Activated naive CD4-positive, alpha-beta T cell treated with anti-CD3 and anti-CD28 coated beads, Interleukin-2, amount 10 ng/mL, durations not matched to agents 7 days and 5 days (primary cell): ENCODE measurements at regions not wholly inside any gene's neighbourhood (a gene's known extent, or its start where the extent isn't known, plus 50 kb on each side); places are given as distances from the start of the nearest gene placed in this dataset.

Source experiments
- CTCF ChIA-PET: fragments of 350-600 bp; sonication (Branson Sonifier 250); formaldehyde crosslinking; loops from one replicate; lab custom pipeline; 2021; ENCODE audit warnings: antibody characterized with exemption; lab: Charles Lee
- DNase-seq: peaks from one replicate; pipeline ENCODE4 v3.0.0-alpha.2; 2020
- H3K27ac Mint-ChIP-seq: one replicate; pipeline ENCODE4 v1.8.0; 2021; ENCODE audit warnings: mild to moderate bottlenecking, moderate library complexity, mixed read lengths
- H3K27me3 Mint-ChIP-seq: one replicate; pipeline ENCODE4 v1.8.0; 2021; ENCODE audit warnings: mild to moderate bottlenecking, mixed read lengths
- H3K36me3 Mint-ChIP-seq: one replicate; pipeline ENCODE4 v1.8.0; 2021; ENCODE audit warnings: mixed read lengths
- H3K4me1 Mint-ChIP-seq: one replicate; pipeline ENCODE4 v1.8.0; 2021; ENCODE audit warnings: mixed read lengths
- H3K4me3 Mint-ChIP-seq: one replicate; pipeline ENCODE4 v1.8.0; 2021; ENCODE audit warnings: mild to moderate bottlenecking, moderate library complexity, mixed read lengths
- H3K9me3 Mint-ChIP-seq: one replicate; pipeline ENCODE4 v1.8.0; 2021; ENCODE audit warnings: mixed read lengths

DNA sequence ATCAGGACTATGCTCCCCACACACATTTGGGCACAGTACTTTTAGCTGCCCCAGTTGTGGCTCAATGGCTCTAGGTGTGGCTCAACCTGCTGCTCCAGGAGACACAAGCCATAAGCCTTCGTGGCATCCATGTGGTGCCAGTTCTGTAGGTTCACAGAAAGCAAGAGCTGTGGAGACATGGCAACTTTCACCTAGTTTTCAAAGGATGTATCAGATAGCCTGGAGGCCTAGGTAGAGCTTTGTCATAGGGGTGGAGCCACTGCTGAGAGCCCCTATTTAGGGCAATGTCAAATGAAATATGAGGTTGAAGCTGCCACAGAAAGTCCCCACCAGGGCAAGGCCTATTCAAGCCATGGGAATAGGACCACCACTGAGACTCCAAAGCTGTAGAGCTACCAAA lies 210.5 kb downstream of the LMO4 start:
- H3K9me3 Mint-ChIP-seq, result peaks cover 13% of the 10 kb centered on the region
- no peaks in the 10 kb centered on the region for H3K27me3 Mint-ChIP-seq
- no peak overlapping the region for H3K27ac Mint-ChIP-seq
- H3K36me3 Mint-ChIP-seq, result no peaks in the 10 kb centered on the region
- no peak overlapping the region for H3K4me3 Mint-ChIP-seq
- DNase-seq, result no peak
- no peaks in the 10 kb centered on the region for H3K4me1 Mint-ChIP-seq
- CTCF ChIA-PET, result interaction anchor here (0.9 kb wide), 1 partner anchor 250 kb away, joined by 3 read pairs; no protein-coding TSS in a partner anchor

DNA sequence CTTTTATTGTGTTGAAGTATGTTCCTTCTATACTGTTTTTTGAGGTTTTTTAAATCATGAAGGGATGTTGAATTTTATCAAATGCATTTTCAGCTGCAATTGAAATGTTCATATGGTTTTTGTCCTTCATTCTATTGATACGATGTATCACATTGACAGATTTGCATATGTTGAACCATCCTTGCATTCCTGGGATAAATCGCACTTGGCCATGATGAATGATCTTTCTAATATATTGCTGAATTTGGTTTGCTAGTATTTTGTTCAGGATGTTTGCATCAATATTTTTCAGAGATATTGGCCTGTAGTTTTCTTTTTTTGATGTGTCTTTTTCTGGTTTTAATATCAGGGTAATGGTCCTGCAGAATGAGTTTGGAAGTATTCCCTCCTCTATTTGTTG lies 214.0 kb downstream of the LMO4 start:
- no peak overlapping the region for H3K27ac Mint-ChIP-seq
- peaks cover 18% of the 10 kb centered on the region for H3K9me3 Mint-ChIP-seq
- no peak for DNase-seq
- H3K4me1 Mint-ChIP-seq, result no peaks in the 10 kb centered on the region
- no peaks in the 10 kb centered on the region for H3K36me3 Mint-ChIP-seq
- CTCF ChIA-PET, result no interaction called here
- no peaks in the 10 kb centered on the region for H3K27me3 Mint-ChIP-seq
- H3K4me3 Mint-ChIP-seq, result no peak overlapping the region

DNA sequence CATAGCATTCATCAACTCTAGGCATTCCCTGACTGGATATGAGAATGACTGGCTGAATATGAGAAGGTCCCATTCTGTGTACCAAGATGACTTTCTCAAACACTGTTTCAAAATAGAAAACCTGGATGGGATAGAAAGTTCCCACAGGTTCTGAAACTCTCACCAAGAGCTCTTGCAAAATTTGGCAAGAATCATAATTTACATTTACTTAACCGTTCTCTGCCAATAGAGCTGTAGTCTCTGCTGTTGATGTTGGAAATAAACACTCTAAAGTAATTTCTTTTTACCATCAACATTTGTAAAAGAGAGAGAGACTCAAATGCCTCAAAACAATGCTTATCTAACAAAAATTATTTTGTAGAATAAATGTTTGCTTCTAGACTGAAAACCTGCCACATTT lies 221.1 kb downstream of the LMO4 start:
- CTCF ChIA-PET, result no interaction called here
- H3K9me3 Mint-ChIP-seq, result peaks cover 5% of the 10 kb centered on the region
- no peak overlapping the region for H3K4me3 Mint-ChIP-seq
- DNase-seq, result no peak
- no peaks in the 10 kb centered on the region for H3K36me3 Mint-ChIP-seq
- H3K27me3 Mint-ChIP-seq, result no peaks in the 10 kb centered on the region
- no peak overlapping the region for H3K27ac Mint-ChIP-seq
- no peaks in the 10 kb centered on the region for H3K4me1 Mint-ChIP-seq

- DNase-seq, result no peak
- Mint-ChIP-seq H3K27me3 (no peaks in the 10 kb centered on the region), H3K4me3 (no peak overlapping the region), H3K36me3 (no peaks in the 10 kb centered on the region), H3K27ac (no peak overlapping the region), H3K9me3 (no peaks in the 10 kb centered on the region), H3K4me1 (no peaks in the 10 kb centered on the region)
- CTCF ChIA-PET, result no interaction called here
Observed at GRCh38 chr1:87553511-87553910, 224.8 kb downstream of the LMO4 start.

GRCh38 chr1:87555366-87555765 lies 226.7 kb downstream of the LMO4 start:
- CTCF ChIA-PET, result no interaction called here
- Mint-ChIP-seq H3K27ac (no peak overlapping the region), H3K27me3 (no peaks in the 10 kb centered on the region), H3K36me3 (no peaks in the 10 kb centered on the region), H3K4me3 (no peak overlapping the region), H3K9me3 (no peaks in the 10 kb centered on the region), H3K4me1 (no peaks in the 10 kb centered on the region)
- DNase-seq, result no peak

GRCh38 chr1:87556326-87556725 lies 227.6 kb downstream of the LMO4 start:
- no peak overlapping the region for H3K4me3 Mint-ChIP-seq
- no peaks in the 10 kb centered on the region for H3K27me3 Mint-ChIP-seq
- no peaks in the 10 kb centered on the region for H3K36me3 Mint-ChIP-seq
- no peaks in the 10 kb centered on the region for H3K9me3 Mint-ChIP-seq
- DNase-seq, result no peak
- no peaks in the 10 kb centered on the region for H3K4me1 Mint-ChIP-seq
- no peak overlapping the region for H3K27ac Mint-ChIP-seq
- CTCF ChIA-PET, result no interaction called here

DNA sequence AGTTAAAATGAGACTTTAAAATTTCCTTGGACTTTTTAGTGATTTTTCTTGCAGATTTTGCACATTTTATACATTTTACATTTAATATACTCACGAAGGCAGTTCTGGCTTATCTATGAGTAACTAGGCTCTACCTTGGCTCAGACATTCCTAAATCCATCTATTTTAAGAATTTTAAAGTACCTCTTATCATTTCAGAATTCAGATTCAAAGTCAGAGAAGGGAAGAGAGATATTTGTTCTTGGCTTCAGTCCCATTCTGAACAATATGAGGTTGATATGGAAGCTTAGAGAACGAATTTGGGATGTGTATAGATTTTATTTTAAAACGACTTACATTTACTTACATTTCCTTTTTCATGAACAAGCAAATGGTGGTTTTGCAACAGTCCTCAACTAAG lies 230.2 kb downstream of the LMO4 start:
- CTCF ChIA-PET, result no interaction called here
- H3K36me3 Mint-ChIP-seq, result no peaks in the 10 kb centered on the region
- H3K27me3 Mint-ChIP-seq, result no peaks in the 10 kb centered on the region
- no peak for DNase-seq
- H3K4me1 Mint-ChIP-seq, result no peaks in the 10 kb centered on the region
- H3K4me3 Mint-ChIP-seq, result no peak overlapping the region
- no peak overlapping the region for H3K27ac Mint-ChIP-seq
- no peaks in the 10 kb centered on the region for H3K9me3 Mint-ChIP-seq

DNA sequence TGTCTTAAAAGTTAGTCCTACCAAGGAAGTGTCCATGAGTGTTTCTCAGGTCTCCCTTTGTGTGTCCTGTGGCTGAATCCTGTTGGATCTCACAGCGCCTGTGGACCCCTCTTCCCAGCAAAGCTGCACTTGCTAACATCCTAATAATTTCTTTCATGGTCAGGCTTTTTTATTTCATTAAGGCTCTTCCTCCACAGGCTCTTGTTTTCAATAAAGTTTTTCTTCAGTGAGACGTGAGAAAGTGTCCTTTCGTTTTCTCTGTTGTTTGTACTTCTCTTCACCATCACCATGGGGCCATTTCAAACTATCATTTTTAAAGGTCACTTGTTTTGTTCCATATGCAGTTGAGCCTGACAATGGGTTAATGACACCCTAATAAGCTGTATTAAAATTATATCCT lies 231.5 kb downstream of the LMO4 start:
- Mint-ChIP-seq H3K4me3 (no peak overlapping the region), H3K36me3 (no peaks in the 10 kb centered on the region), H3K27ac (no peak overlapping the region), H3K27me3 (no peaks in the 10 kb centered on the region), H3K4me1 (no peaks in the 10 kb centered on the region), H3K9me3 (no peaks in the 10 kb centered on the region)
- DNase-seq, result no peak
- CTCF ChIA-PET, result no interaction called here

- H3K9me3 Mint-ChIP-seq, result no peaks in the 10 kb centered on the region
- CTCF ChIA-PET, result no interaction called here
- no peak for DNase-seq
- H3K36me3 Mint-ChIP-seq, result no peaks in the 10 kb centered on the region
- no peak overlapping the region for H3K4me3 Mint-ChIP-seq
- H3K27ac Mint-ChIP-seq, result no peak overlapping the region
- no peaks in the 10 kb centered on the region for H3K4me1 Mint-ChIP-seq
- no peaks in the 10 kb centered on the region for H3K27me3 Mint-ChIP-seq
Observed at GRCh38 chr1:87560601-87561360, 232.1 kb downstream of the LMO4 start.

DNA sequence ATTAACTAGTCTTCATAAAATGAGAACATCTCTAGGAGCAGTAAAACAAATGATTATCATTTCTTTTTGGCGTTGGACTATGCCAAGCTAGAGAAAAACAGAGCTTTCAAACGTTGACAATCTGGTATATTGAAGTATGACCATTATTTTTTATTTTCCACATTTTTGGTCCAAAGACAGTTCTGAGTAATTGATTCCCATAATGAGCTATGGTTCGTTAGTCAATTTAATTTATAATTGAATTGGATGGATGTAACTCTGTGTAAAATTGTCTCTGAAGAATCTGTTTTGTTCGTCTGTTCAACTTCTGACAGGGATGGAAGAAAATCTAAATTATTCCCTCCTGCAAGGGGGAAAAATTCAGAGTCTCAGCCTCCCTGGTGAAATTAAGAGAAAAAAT lies 234.5 kb downstream of the LMO4 start:
- H3K4me1 Mint-ChIP-seq, result no peaks in the 10 kb centered on the region
- H3K36me3 Mint-ChIP-seq, result no peaks in the 10 kb centered on the region
- CTCF ChIA-PET, result no interaction called here
- no peaks in the 10 kb centered on the region for H3K27me3 Mint-ChIP-seq
- no peak overlapping the region for H3K27ac Mint-ChIP-seq
- H3K9me3 Mint-ChIP-seq, result no peaks in the 10 kb centered on the region
- H3K4me3 Mint-ChIP-seq, result no peak overlapping the region
- DNase-seq, result no peak

GRCh38 chr1:87565861-87566260 lies 237.2 kb downstream of the LMO4 start:
- CTCF ChIA-PET, result no interaction called here
- no peaks in the 10 kb centered on the region for H3K27me3 Mint-ChIP-seq
- H3K4me1 Mint-ChIP-seq, result no peaks in the 10 kb centered on the region
- H3K9me3 Mint-ChIP-seq, result no peaks in the 10 kb centered on the region
- no peak overlapping the region for H3K4me3 Mint-ChIP-seq
- no peak overlapping the region for H3K27ac Mint-ChIP-seq
- DNase-seq, result no peak
- no peaks in the 10 kb centered on the region for H3K36me3 Mint-ChIP-seq

GRCh38 chr1:87568005-87568404 lies 239.3 kb downstream of the LMO4 start:
- Mint-ChIP-seq H3K4me3 (no peak overlapping the region), H3K27ac (no peak overlapping the region), H3K36me3 (no peaks in the 10 kb centered on the region), H3K4me1 (no peaks in the 10 kb centered on the region), H3K27me3 (no peaks in the 10 kb centered on the region), H3K9me3 (no peaks in the 10 kb centered on the region)
- no peak for DNase-seq
- CTCF ChIA-PET, result no interaction called here

DNA sequence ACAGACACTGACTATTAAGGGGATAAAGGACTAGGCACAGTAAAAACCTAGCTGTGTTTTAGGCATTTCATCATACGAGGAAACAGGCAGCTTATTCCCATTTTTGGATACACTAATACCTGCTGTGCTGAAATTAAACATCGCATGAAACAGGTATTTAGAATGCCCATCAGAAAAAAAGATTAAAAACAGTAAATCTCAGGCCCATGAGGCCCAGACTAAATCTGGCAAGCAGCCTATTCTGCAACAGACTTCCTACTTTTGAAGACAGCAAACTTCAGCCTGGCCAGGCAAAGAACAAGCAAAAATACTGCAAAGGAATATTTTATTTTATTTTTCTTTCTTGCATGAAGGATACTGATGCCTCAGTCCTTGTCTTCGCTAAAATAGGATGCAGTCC lies 240.2 kb downstream of the LMO4 start:
- no peak for DNase-seq
- Mint-ChIP-seq H3K36me3 (no peaks in the 10 kb centered on the region), H3K9me3 (no peaks in the 10 kb centered on the region), H3K4me3 (no peak overlapping the region), H3K27ac (no peak overlapping the region), H3K27me3 (no peaks in the 10 kb centered on the region), H3K4me1 (no peaks in the 10 kb centered on the region)
- CTCF ChIA-PET, result no interaction called here

- CTCF ChIA-PET, result no interaction called here
- Mint-ChIP-seq H3K36me3 (no peaks in the 10 kb centered on the region), H3K27me3 (no peaks in the 10 kb centered on the region), H3K4me3 (no peak overlapping the region), H3K9me3 (no peaks in the 10 kb centered on the region), H3K27ac (no peak overlapping the region), H3K4me1 (no peaks in the 10 kb centered on the region)
- DNase-seq, result no peak
Observed at GRCh38 chr1:87572008-87572407, 243.3 kb downstream of the LMO4 start.

DNA sequence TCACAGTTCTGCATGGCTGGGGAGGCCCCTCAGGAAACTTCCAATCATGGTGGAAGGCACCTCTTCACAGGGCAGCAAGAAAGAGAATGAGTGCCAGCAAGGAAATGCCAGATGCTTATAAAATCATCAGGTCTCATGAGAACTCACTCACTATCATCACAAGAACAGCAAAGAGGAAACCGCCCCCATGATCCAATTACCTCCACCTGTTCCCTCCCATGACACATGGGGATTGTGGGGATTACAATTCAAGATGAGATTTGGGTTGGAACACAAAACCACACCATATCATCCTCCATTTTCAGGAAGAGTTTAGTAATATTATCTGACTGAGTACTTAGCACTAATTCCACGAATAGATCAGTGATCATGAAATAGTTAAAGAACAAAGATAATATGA lies 244.2 kb downstream of the LMO4 start:
- no peak for DNase-seq
- H3K36me3 Mint-ChIP-seq, result no peaks in the 10 kb centered on the region
- H3K27me3 Mint-ChIP-seq, result no peaks in the 10 kb centered on the region
- CTCF ChIA-PET, result no interaction called here
- no peaks in the 10 kb centered on the region for H3K9me3 Mint-ChIP-seq
- H3K4me3 Mint-ChIP-seq, result no peak overlapping the region
- H3K27ac Mint-ChIP-seq, result no peak overlapping the region
- H3K4me1 Mint-ChIP-seq, result no peaks in the 10 kb centered on the region

DNA sequence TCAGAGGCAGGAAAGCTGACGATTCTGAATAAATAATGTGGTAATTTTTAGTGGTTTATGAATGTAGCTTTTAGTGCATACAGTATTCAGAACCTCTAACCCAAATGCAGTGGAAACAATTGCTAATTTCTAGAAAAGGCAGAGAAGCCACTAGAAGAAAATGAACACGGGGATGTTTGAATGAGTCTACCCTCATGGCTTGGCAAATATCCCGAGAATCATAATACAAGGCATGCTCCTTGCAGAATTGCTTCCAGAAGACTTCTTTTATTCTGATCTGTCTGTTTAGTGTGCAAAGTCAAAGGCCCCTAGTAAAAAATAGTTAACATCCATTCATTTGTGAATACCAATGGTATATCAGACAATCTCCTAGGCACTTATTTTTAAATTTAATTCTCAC lies 246.8 kb downstream of the LMO4 start:
- Mint-ChIP-seq H3K9me3 (no peaks in the 10 kb centered on the region), H3K27me3 (no peaks in the 10 kb centered on the region), H3K36me3 (no peaks in the 10 kb centered on the region), H3K4me3 (no peak overlapping the region), H3K27ac (no peak overlapping the region), H3K4me1 (no peaks in the 10 kb centered on the region)
- no peak for DNase-seq
- CTCF ChIA-PET, result no interaction called here
